H1 (cell line): ENCODE measurements at regions not wholly inside any gene's neighbourhood (a gene's known extent, or its start where the extent isn't known, plus 50 kb on each side); places are given as distances from the start of the nearest gene placed in this dataset.

Experiments used
- CTCF ChIA-PET: fragments of 300-600 bp; sonication (Branson Sonifier 250); formaldehyde crosslinking; loops from one replicate; lab custom pipeline; 2021; ENCODE audit not compliant: partially characterized antibody; lab: Charles Lee
- POLR2A ChIA-PET: fragments of 300-600 bp; sonication (Branson Sonifier 250); formaldehyde crosslinking; loops from one replicate; lab custom pipeline; 2021; ENCODE audit warnings: inconsistent platforms; ENCODE audit not compliant: partially characterized antibody; lab: Charles Lee
- DNase-seq, 2 experiments: peaks; one replicate each; pipeline versions ENCODE4 v3.0.0 to v3.0.0-alpha.2; 2010 to 2022; ENCODE audit warnings: low spot score in 2 of 2, low read depth in 1 of 2, mixed read lengths in 1 of 2
- FAIRE-seq: peaks from 2 replicates; lab custom pipeline; 2011; peaks lifted over from hg19 to GRCh38; lab: Jason Lieb, UNC
- H2AFZ ChIP-seq: 2 replicates; pipeline ENCODE4 v1.8.1; 2012; ENCODE audit warnings: low read length, inconsistent platforms
- H2AK5ac ChIP-seq: 2 replicates; pipeline ENCODE4 v1.6.1; 2013; ENCODE audit warnings: low read depth, low read length
- H2BK120ac ChIP-seq: replicated peaks from 2 replicates; pipeline ENCODE3; 2013; ENCODE audit warnings: low read depth, low read length, inconsistent platforms
- H2BK12ac ChIP-seq: 2 replicates; pipeline ENCODE4 v1.6.1; 2013; ENCODE audit warnings: low read depth, low read length
- H2BK15ac ChIP-seq: 2 replicates; pipeline ENCODE4 v1.6.1; 2013; ENCODE audit warnings: low read length
- H2BK20ac ChIP-seq: 2 replicates; pipeline ENCODE4 v1.6.1; 2013; ENCODE audit warnings: low read length
- H2BK5ac ChIP-seq: 2 replicates; pipeline ENCODE4 v1.6.1; 2013; ENCODE audit warnings: low read depth, low read length
- H3K14ac ChIP-seq: 2 replicates; pipeline ENCODE4 v1.6.1; 2013; ENCODE audit warnings: inconsistent platforms; ENCODE audit not compliant: insufficient read length
- H3K18ac ChIP-seq: 2 replicates; pipeline ENCODE4 v1.6.1; 2013; ENCODE audit warnings: low read length; ENCODE audit errors: extremely low read depth
- H3K23ac ChIP-seq: 2 replicates; pipeline ENCODE4 v1.6.1; 2013; ENCODE audit warnings: inconsistent platforms; ENCODE audit not compliant: insufficient read length
- H3K23me2 ChIP-seq: 2 replicates; pipeline ENCODE4 v1.6.1; 2013; ENCODE audit warnings: low read depth, low read length
- H3K27ac ChIP-seq: 2 replicates; pipeline ENCODE4 v1.6.1; 2011; ENCODE audit warnings: low read depth, low read length, inconsistent platforms
- H3K27me3 ChIP-seq, 4 experiments: replicated peaks in 1 of 4; 1 replicate in 1 of 4; 2 replicates in 3 of 4; pipeline versions ENCODE4 v1.6.1 to v1.8.1; 2011 to 2013; ENCODE audit warnings: low read length in 3 of 4, mild to moderate bottlenecking in 3 of 4, inconsistent platforms in 2 of 4, mixed read lengths in 2 of 4, moderate library complexity in 1 of 4; ENCODE audit not compliant: control insufficient read depth in 3 of 4, insufficient read depth in 3 of 4; ENCODE audit errors: extremely low read depth in 1 of 4
- H3K36me3 ChIP-seq, 4 experiments: 2 replicates each; pipeline versions ENCODE4 v1.6.1 to v1.8.1; 2011 to 2013; ENCODE audit warnings: mild to moderate bottlenecking in 4 of 4, low read length in 3 of 4, moderate library complexity in 2 of 4, control low read depth in 1 of 4, inconsistent platforms in 1 of 4; ENCODE audit not compliant: insufficient read depth in 4 of 4, control insufficient read depth in 2 of 4
- H3K4ac ChIP-seq: replicated peaks from 2 replicates; pipeline ENCODE3; 2013; ENCODE audit warnings: low read length, low read depth, mixed read lengths, inconsistent platforms; ENCODE audit not compliant: insufficient read length
- H3K4me1 ChIP-seq, 4 experiments: replicated peaks in 1 of 4; 1 replicate in 1 of 4; 2 replicates in 3 of 4; pipeline versions ENCODE4 v1.6.1 to v1.8.1; 2011 to 2013; ENCODE audit warnings: low read length in 3 of 4, inconsistent platforms in 2 of 4, mixed read lengths in 1 of 4; ENCODE audit not compliant: insufficient read depth in 4 of 4, control insufficient read depth in 3 of 4
- H3K4me2 ChIP-seq, 2 experiments: 2 replicates each; pipeline versions ENCODE4 v1.6.1 to v1.8.1; 2011 to 2013; ENCODE audit warnings: low read depth in 2 of 2, low read length in 2 of 2, control low read depth in 1 of 2, inconsistent platforms in 1 of 2, mild to moderate bottlenecking in 1 of 2; ENCODE audit not compliant: insufficient read depth in 1 of 2
- H3K4me3 ChIP-seq, 4 experiments: fragments of 200-600, 300-600 bp in 1 of 4; sonication (generic), shearing (Covaris generic), sonication (Bioruptor Twin) in 1 of 4; 2 replicates each; pipeline versions ENCODE4 v1.5.1 to v1.8.1; 2011 to 2016; ENCODE audit warnings: low read length in 4 of 4, low read depth in 3 of 4, control low read depth in 2 of 4, inconsistent platforms in 2 of 4, mild to moderate bottlenecking in 2 of 4, mixed read lengths in 1 of 4, moderate library complexity in 1 of 4; ENCODE audit not compliant: insufficient read depth in 2 of 4; ENCODE audit errors: extremely low read depth in 1 of 4
- H3K56ac ChIP-seq: replicated peaks from 2 replicates; pipeline ENCODE3; 2013; ENCODE audit warnings: low read depth, mild to moderate bottlenecking, mixed read lengths, low read length, inconsistent platforms; ENCODE audit not compliant: insufficient read length
- H3K79me1 ChIP-seq: 2 replicates; pipeline ENCODE4 v1.6.1; 2013; ENCODE audit warnings: low read depth, low read length, control low read depth
- H3K79me2 ChIP-seq, 2 experiments: 2 replicates each; pipeline versions ENCODE4 v1.6.1 to v1.8.1; 2012 to 2013; ENCODE audit warnings: low read length in 2 of 2, mild to moderate bottlenecking in 2 of 2, inconsistent platforms in 1 of 2; ENCODE audit not compliant: insufficient read depth in 2 of 2, control insufficient read depth in 1 of 2
- H3K9ac ChIP-seq, 4 experiments: replicated peaks in 1 of 4; 1 replicate in 1 of 4; 2 replicates in 3 of 4; pipeline versions ENCODE4 v1.6.1 to v1.8.1; 2011 to 2013; ENCODE audit warnings: low read depth in 3 of 4, low read length in 3 of 4, control low read depth in 2 of 4, mild to moderate bottlenecking in 2 of 4, moderate library complexity in 2 of 4, inconsistent platforms in 1 of 4; ENCODE audit errors: extremely low read depth in 1 of 4
- H3K9me3 ChIP-seq, 2 experiments: 2 replicates each; pipeline versions ENCODE4 v1.6.1 to v1.8.1; 2012 to 2013; ENCODE audit warnings: mild to moderate bottlenecking in 2 of 2, moderate library complexity in 2 of 2, control low read depth in 1 of 2, inconsistent platforms in 1 of 2, low read depth in 1 of 2, low read length in 1 of 2, mixed read lengths in 1 of 2; ENCODE audit not compliant: insufficient read depth in 2 of 2
- H4K20me1 ChIP-seq, 2 experiments: replicated peaks in 1 of 2; 2 replicates each; pipeline versions ENCODE3 to v1.8.1; 2011 to 2013; ENCODE audit warnings: inconsistent platforms in 2 of 2, low read length in 2 of 2, mild to moderate bottlenecking in 1 of 2; ENCODE audit not compliant: insufficient read depth in 2 of 2, control insufficient read depth in 1 of 2
- H4K5ac ChIP-seq: 2 replicates; pipeline ENCODE4 v1.6.1; 2013; ENCODE audit warnings: low read length, low read depth, mixed read lengths, inconsistent platforms; ENCODE audit not compliant: insufficient read length
- H4K8ac ChIP-seq: 2 replicates; pipeline ENCODE4 v1.8.0; 2013; ENCODE audit warnings: mild to moderate bottlenecking, moderate library complexity, low read length, inconsistent platforms; ENCODE audit not compliant: insufficient read depth; ENCODE audit errors: extremely low read depth
- H4K91ac ChIP-seq: replicated peaks from 2 replicates; pipeline ENCODE3; 2013; ENCODE audit warnings: low read length, mixed read lengths, inconsistent platforms; ENCODE audit not compliant: insufficient read length
- CBX5 ChIP-seq: fragments of 300-800, 300-1000 bp; sonication (generic); IDR thresholded peaks from 2 replicates; pipeline ENCODE4 v1.7.1; 2016; ENCODE audit warnings: antibody characterized with exemption, low read length, low read depth
- JUN ChIP-seq: IDR thresholded peaks from 2 replicates; pipeline ENCODE4 v1.6.1; 2011; ENCODE audit warnings: low read depth, mild to moderate bottlenecking, improper control_type of control experiment, low read length
- RNF2 ChIP-seq: fragments of 200-900, 300-1000 bp; sonication (generic); IDR thresholded peaks from 2 replicates; pipeline ENCODE4 v1.7.1; 2016; ENCODE audit warnings: borderline replicate concordance, low read depth, mild to moderate bottlenecking, antibody characterized with exemption, low read length; ENCODE audit not compliant: poor library complexity, severe bottlenecking; ENCODE audit errors: missing control alignments
- SIX5 ChIP-seq: IDR thresholded peaks from 2 replicates; pipeline ENCODE4 v1.6.1; 2011; ENCODE audit warnings: mild to moderate bottlenecking, low read depth, low read length
- YY1 ChIP-seq: IDR thresholded peaks from 2 replicates; pipeline ENCODE4 v1.6.1; 2011; ENCODE audit warnings: low read depth, mild to moderate bottlenecking, low read length
- WGBS, 2 experiments: shearing (Covaris generic) in 1 of 2; methylation state at CpG; one replicate each; pipeline versions ENCODE4 v1.1.6 to v1.1.7; 2013 to 2015; ENCODE audit warnings: low lambda C conversion rate in 2 of 2, mixed read lengths in 2 of 2, inconsistent platforms in 1 of 2, low coverage in 1 of 2, missing lambda C conversion rate in 1 of 2; ENCODE audit not compliant: insufficient replicate concordance in 2 of 2, insufficient coverage in 1 of 2, insufficient read length in 1 of 2; ENCODE audit errors: extremely low coverage in 1 of 2, missing lambda C conversion rate in 1 of 2; 5-methylcytosine and 5-hydroxymethylcytosine counted together

DNA sequence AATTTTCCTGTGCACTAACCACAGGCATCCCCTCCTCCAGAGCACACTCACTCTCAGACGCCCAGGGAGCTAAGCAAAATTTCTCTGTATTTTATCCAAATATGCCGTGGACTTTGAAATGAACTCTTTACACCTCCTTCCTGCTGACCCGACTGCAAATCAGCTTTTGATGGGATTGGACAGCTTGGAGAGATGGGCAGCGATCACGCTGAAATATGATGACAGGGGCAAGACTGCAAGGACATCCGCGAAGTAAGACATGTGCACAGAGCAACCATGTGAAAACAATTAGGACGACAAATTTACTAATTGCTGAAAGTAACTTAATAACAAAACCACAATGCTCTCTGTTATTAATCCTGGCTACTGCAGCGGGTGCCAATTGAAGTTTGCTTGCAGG is 64.6 kb upstream of the CLDN14 start:
- POLR2A ChIA-PET, result no interaction called here
- no peak overlapping the region for H2BK5ac ChIP-seq
- no peaks in the 10 kb centered on the region; a peak in 1 of 4 replicates for H3K79me2 ChIP-seq
- no peak overlapping the region for H4K8ac ChIP-seq
- no peaks in the 10 kb centered on the region for H3K36me3 ChIP-seq
- peaks cover 0 to 10% (median 4%) of the 10 kb centered on the region in 4 experiments; a peak in 6 of 7 replicates for H3K4me1 ChIP-seq
- H3K27ac ChIP-seq, result no peak overlapping the region
- no peak overlapping the region for H2BK120ac ChIP-seq
- H3K23ac ChIP-seq, result no peak overlapping the region
- H3K27me3 ChIP-seq, result peaks cover 0 to 8% (median under 1%) of the 10 kb centered on the region in 4 experiments; a peak in 2 of 7 replicates
- no peak overlapping the region for H3K4me2 ChIP-seq
- CTCF ChIA-PET, result interaction anchor here (1.2 to 1.3 kb wide), 2 partner anchors 8 to 123 kb away, joined by 3 to 4 read pairs; no protein-coding TSS in a partner anchor
- no peaks in the 10 kb centered on the region for H3K79me1 ChIP-seq
- peaks cover 5% of the 10 kb centered on the region; the same call in 1 of the 2 replicates for H3K23me2 ChIP-seq
- H3K56ac ChIP-seq, result no peak overlapping the region
- H2BK12ac ChIP-seq, result no peak overlapping the region
- H2BK15ac ChIP-seq, result no peak overlapping the region
- H2BK20ac ChIP-seq, result no peak overlapping the region
- DNase-seq, result no peak
- WGBS, 2 experiments, result 89% methylated on average over 9 of the region's 9 CpGs; no CpG with 5 or more reads in 1 of the 2 experiments
- no peak for FAIRE-seq
- no peak overlapping the region for H4K5ac ChIP-seq
- H3K9me3 ChIP-seq, result no peaks in the 10 kb centered on the region
- no peak overlapping the region for H4K91ac ChIP-seq
- H3K9ac ChIP-seq, result no peak overlapping the region
- peaks cover 0 to 3% of the 10 kb centered on the region in 2 experiments for H4K20me1 ChIP-seq
- H3K4ac ChIP-seq, result no peak overlapping the region
- no peak overlapping the region for H3K4me3 ChIP-seq
- no peak overlapping the region for H2AFZ ChIP-seq
- H3K14ac ChIP-seq, result no peak overlapping the region
- H3K18ac ChIP-seq, result no peak overlapping the region
- H2AK5ac ChIP-seq, result no peak overlapping the region
- no peak for TF ChIP-seq YY1
- no peak for TF ChIP-seq CBX5
- TF ChIP-seq SIX5, result no peak
- TF ChIP-seq RNF2, result no peak
- TF ChIP-seq JUN, result no peak
